Sigmoid colon (tissue), 6 donors: ENCODE measurements at regions not wholly inside any gene's neighbourhood (a gene's known extent, or its start where the extent isn't known, plus 50 kb on each side); places are given as distances from the start of the nearest gene placed in this dataset.
"Not testable (repeated sequence)": the region's sequence is repeated elsewhere in the genome, so short reads cannot be mapped to it uniquely, and the experiment has no call there.

Source experiments
- DNase-seq: peaks from one replicate; pipeline ENCODE4 v3.0.0-alpha.2; 2019
- H3K27ac ChIP-seq, 4 donors: fragments of 200-600 bp; sonication (generic); one replicate each; pipeline ENCODE4 v1.5.1; 2016 to 2019; ENCODE audit warnings: mild to moderate bottlenecking in 1 of 4
- H3K27me3 ChIP-seq, 3 donors: fragments of 200-600 bp; sonication (generic); one replicate each; pipeline ENCODE4 v1.5.1; 2019; ENCODE audit warnings: mild to moderate bottlenecking in 1 of 3
- H3K36me3 ChIP-seq, 4 donors: fragments of 200-600 bp; sonication (generic); one replicate each; pipeline ENCODE4 v1.5.1; 2016 to 2019
- H3K4me1 ChIP-seq, 4 donors: fragments of 200-600 bp; sonication (generic); one replicate each; pipeline ENCODE4 v1.5.1; 2017 to 2019
- H3K4me3 ChIP-seq, 4 donors: fragments of 200-600 bp; sonication (generic); one replicate each; pipeline ENCODE4 v1.5.1; 2017 to 2019; ENCODE audit warnings: mild to moderate bottlenecking in 2 of 4, moderate library complexity in 1 of 4
- H3K9me3 ChIP-seq, 4 donors: fragments of 200-600 bp in 3 of 4; sonication (generic) in 3 of 4; one replicate each; pipeline versions ENCODE4 v1.5.1 to v1.6.1; 2013 to 2019
- EP300 ChIP-seq, 4 donors: sonication (generic); formaldehyde crosslinking; IDR thresholded peaks; one replicate each; pipeline ENCODE4 v1.6.1; 2017; ENCODE audit warnings: antibody characterized with exemption in 4 of 4
- POLR2A ChIP-seq, 2 donors: fragments of 450-650 bp; IDR thresholded peaks; one replicate each; pipeline ENCODE4 v1.6.1; 2016; ENCODE audit warnings: antibody characterized with exemption in 2 of 2, mild to moderate bottlenecking in 2 of 2, moderate library complexity in 2 of 2
- POLR2AphosphoS5 ChIP-seq, 4 donors: sonication (generic); formaldehyde crosslinking; IDR thresholded peaks; one replicate each; pipeline ENCODE4 v1.6.1; 2017; ENCODE audit warnings: antibody characterized with exemption in 4 of 4
- WGBS, 2 donors: extraction: QIAGEN DNeasy Blood & Tissue Kit; methylation state at CpG; one replicate each; pipeline ENCODE4 v1.1.7; 2013; 5-methylcytosine and 5-hydroxymethylcytosine counted together
- intact Hi-C: fragments of 100-400 bp; cut with DNase I; formaldehyde crosslinking; loops from one replicate; pipeline ENCODE4 v1.15.1; 2023
- TF ChIP-seq, protein P1 (sequence below), 4 experiments: fragments of 450-650 bp in 3 of 4; fragments of 200-600 bp in 1 of 4; IDR thresholded peaks; one replicate each; pipeline ENCODE4 v1.5.1; 2016 to 2019; ENCODE audit warnings: antibody characterized with exemption in 4 of 4, mild to moderate bottlenecking in 3 of 4, moderate library complexity in 2 of 4
- donor health status: healthy with polysubstance abuse.
- donor health status: healthy.

GRCh38 chr5:112534067-112534583 lies 115.0 kb upstream of the EPB41L4A start:
- Histone ChIP-seq H3K4me3 (no peak overlapping the region), H3K4me1 (no peaks in the 10 kb centered on the region), H3K27me3 (no peaks in the 10 kb centered on the region), H3K27ac (no peak overlapping the region), H3K36me3 (no peaks in the 10 kb centered on the region), H3K9me3 (no peaks in the 10 kb centered on the region)
- intact Hi-C loops, result no loop called here
- 79 to 93% methylated on average over 1 of the region's 1 CpG for WGBS, 2 donors
- TF ChIP-seq POLR2A (IDR thresholded peaks at IDR 0.05) (no peak), EP300 (IDR thresholded peaks at IDR 0.05) (no peak), POLR2AphosphoS5 (IDR thresholded peaks at IDR 0.05) (no peak)
- TF ChIP-seq, protein P1, sequence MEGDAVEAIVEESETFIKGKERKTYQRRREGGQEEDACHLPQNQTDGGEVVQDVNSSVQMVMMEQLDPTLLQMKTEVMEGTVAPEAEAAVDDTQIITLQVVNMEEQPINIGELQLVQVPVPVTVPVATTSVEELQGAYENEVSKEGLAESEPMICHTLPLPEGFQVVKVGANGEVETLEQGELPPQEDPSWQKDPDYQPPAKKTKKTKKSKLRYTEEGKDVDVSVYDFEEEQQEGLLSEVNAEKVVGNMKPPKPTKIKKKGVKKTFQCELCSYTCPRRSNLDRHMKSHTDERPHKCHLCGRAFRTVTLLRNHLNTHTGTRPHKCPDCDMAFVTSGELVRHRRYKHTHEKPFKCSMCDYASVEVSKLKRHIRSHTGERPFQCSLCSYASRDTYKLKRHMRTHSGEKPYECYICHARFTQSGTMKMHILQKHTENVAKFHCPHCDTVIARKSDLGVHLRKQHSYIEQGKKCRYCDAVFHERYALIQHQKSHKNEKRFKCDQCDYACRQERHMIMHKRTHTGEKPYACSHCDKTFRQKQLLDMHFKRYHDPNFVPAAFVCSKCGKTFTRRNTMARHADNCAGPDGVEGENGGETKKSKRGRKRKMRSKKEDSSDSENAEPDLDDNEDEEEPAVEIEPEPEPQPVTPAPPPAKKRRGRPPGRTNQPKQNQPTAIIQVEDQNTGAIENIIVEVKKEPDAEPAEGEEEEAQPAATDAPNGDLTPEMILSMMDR (IDR thresholded peaks at IDR 0.05), result no peak
- no peak for DNase-seq

DNA sequence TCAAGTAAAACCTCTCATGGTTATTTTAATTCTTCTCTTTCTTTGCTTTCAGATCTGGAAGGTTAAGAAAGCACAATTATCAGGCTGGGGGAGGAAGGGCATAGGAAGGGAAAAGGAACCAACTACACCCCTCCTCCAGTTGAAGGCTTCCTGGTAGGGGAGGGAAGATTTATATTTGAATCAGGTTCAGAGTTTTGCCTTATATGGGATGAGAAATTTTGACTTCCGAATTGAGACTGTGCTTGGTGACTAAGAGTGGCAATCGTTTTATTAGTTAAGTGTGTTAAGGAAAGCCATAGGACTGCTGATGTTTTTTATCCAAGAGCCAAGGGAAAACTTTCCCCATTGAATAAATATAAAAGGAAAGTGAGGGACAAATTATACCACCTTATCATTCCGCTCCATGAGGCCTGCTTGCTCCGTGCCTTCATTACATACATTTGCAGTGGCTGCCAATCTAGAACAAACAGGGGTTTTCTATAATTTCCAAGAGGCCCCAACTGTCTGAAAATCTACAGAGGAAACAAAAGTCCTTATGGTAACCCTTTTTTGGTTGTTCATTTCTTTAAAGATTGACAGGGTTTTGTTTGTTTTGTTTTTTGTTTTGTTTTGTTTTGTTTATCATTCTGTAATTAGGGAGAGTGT lies 115.7 kb upstream of the EPB41L4A start:
- 81 to 86% methylated on average over 4 of the region's 4 CpGs for WGBS, 2 donors
- Histone ChIP-seq H3K4me1 (no peaks in the 10 kb centered on the region), H3K27me3 (no peaks in the 10 kb centered on the region), H3K9me3 (no peaks in the 10 kb centered on the region), H3K36me3 (no peaks in the 10 kb centered on the region), H3K4me3 (no peak overlapping the region), H3K27ac (no peak overlapping the region)
- no peak for TF ChIP-seq POLR2A (IDR thresholded peaks at IDR 0.05)
- no peak for TF ChIP-seq POLR2AphosphoS5 (IDR thresholded peaks at IDR 0.05)
- intact Hi-C loops, result no loop called here
- no peak for DNase-seq

DNA sequence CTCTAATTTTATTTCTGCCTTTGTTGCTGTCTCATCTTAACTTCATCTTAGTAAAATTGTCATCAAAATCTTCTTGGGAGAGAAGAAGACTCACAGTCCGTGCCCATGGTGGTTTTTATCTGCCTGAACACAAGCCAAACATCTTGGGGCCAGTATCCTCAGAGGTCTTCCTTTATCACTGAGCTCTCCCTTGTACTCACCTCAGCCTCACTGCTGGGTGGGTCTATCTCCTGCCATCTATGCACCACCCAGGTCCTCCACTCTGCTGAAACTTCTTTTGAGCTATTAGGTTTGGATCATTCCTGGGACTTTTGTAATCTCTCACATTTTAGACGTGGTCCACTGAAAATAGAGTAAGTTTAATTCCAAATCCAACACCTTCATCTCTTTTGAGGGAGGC lies 116.3 kb upstream of the EPB41L4A start:
- WGBS, 2 donors, result 83 to 85% methylated on average over 2 of the region's 2 CpGs
- intact Hi-C loops, result no loop called here
- no peak for TF ChIP-seq POLR2A (IDR thresholded peaks at IDR 0.05)
- no peak for TF ChIP-seq POLR2AphosphoS5 (IDR thresholded peaks at IDR 0.05)
- TF ChIP-seq EP300 (IDR thresholded peaks at IDR 0.05), result no peak
- TF ChIP-seq, protein P1 (IDR thresholded peaks at IDR 0.05), result no peak
- H3K4me1 ChIP-seq, result no peaks in the 10 kb centered on the region
- H3K36me3 ChIP-seq, result no peaks in the 10 kb centered on the region
- H3K27ac ChIP-seq, result no peak overlapping the region
- H3K4me3 ChIP-seq, result no peak overlapping the region
- no peaks in the 10 kb centered on the region for H3K9me3 ChIP-seq
- DNase-seq, result no peak
- H3K27me3 ChIP-seq, result no peaks in the 10 kb centered on the region

- intact Hi-C loops, H3K27me3 ChIP-seq, H3K4me1 ChIP-seq, H3K36me3 ChIP-seq, H3K9me3 ChIP-seq, H3K4me3 ChIP-seq, DNase-seq, H3K27ac ChIP-seq: not testable (repeated sequence)
- 75 to 87% methylated on average over 3 of the region's 3 CpGs for WGBS, 2 donors
Measured at GRCh38 chr5:112544558-112544957, 125.5 kb upstream of the EPB41L4A start.

- WGBS, 2 donors, result 87 to 91% methylated on average over 4 of the region's 4 CpGs
- DNase-seq, result no peak
- Histone ChIP-seq H3K36me3 (no peaks in the 10 kb centered on the region), H3K4me1 (peaks cover 0 to 16% (median 12%) of the 10 kb centered on the region in 4 donors), H3K27ac (no peak overlapping the region), H3K4me3 (no peak overlapping the region), H3K27me3 (no peaks in the 10 kb centered on the region), H3K9me3 (no peaks in the 10 kb centered on the region)
- TF ChIP-seq POLR2AphosphoS5 (IDR thresholded peaks at IDR 0.05) (no peak), POLR2A (IDR thresholded peaks at IDR 0.05) (no peak), EP300 (IDR thresholded peaks at IDR 0.05) (no peak)
- TF ChIP-seq, protein P1 (IDR thresholded peaks at IDR 0.05), result no peak
- intact Hi-C loops, result no loop called here
Measured at GRCh38 chr5:112546946-112547592, 128.0 kb upstream of the EPB41L4A start.
